Natural killer cell treated with Interleukin-12 subunit alpha and Interleukin-12 subunit beta and Interleukin-15 and Interleukin-18, amount 100 ng/mL, for 72 hours (primary cell): ENCODE measurements at regions not wholly inside any gene's neighbourhood (a gene's known extent, or its start where the extent isn't known, plus 50 kb on each side); places are given as distances from the start of the nearest gene placed in this dataset.

Experiments used
- ATAC-seq, 2 donors: fragments of 150-1000 bp; cut with Tn5 transposase in 1 of 2; sonication (Bioruptor Pico), chemical (Tn5 transposase) in 1 of 2; 2 replicates each; pipeline ENCODE4 v1.10.0; 2021
- DNase-seq: peaks from one replicate; pipeline ENCODE4 v3.0.0; 2022; ENCODE audit warnings: low spot score
- H3K27ac Mint-ChIP-seq, 2 donors: 1 replicate in 1 of 2; 2 replicates in 1 of 2; pipeline ENCODE4 v1.8.0; 2022; ENCODE audit warnings: mixed read lengths in 2 of 2, mild to moderate bottlenecking in 1 of 2, moderate library complexity in 1 of 2
- H3K27me3 Mint-ChIP-seq, 2 donors: 1 replicate in 1 of 2; 2 replicates in 1 of 2; pipeline ENCODE4 v1.8.0; 2022; ENCODE audit warnings: mixed read lengths in 2 of 2
- H3K36me3 Mint-ChIP-seq: one replicate; pipeline ENCODE4 v1.8.0; 2022; ENCODE audit warnings: mixed read lengths
- H3K4me1 Mint-ChIP-seq, 2 donors: 1 replicate in 1 of 2; 2 replicates in 1 of 2; pipeline ENCODE4 v1.8.0; 2022; ENCODE audit warnings: low read depth in 2 of 2, mixed read lengths in 2 of 2, mild to moderate bottlenecking in 1 of 2
- H3K4me3 Mint-ChIP-seq: one replicate; pipeline ENCODE4 v1.8.0; 2022; ENCODE audit warnings: mixed read lengths
- H3K9me3 Mint-ChIP-seq: 2 replicates; pipeline ENCODE4 v1.8.0; 2022; ENCODE audit warnings: mixed read lengths

DNA sequence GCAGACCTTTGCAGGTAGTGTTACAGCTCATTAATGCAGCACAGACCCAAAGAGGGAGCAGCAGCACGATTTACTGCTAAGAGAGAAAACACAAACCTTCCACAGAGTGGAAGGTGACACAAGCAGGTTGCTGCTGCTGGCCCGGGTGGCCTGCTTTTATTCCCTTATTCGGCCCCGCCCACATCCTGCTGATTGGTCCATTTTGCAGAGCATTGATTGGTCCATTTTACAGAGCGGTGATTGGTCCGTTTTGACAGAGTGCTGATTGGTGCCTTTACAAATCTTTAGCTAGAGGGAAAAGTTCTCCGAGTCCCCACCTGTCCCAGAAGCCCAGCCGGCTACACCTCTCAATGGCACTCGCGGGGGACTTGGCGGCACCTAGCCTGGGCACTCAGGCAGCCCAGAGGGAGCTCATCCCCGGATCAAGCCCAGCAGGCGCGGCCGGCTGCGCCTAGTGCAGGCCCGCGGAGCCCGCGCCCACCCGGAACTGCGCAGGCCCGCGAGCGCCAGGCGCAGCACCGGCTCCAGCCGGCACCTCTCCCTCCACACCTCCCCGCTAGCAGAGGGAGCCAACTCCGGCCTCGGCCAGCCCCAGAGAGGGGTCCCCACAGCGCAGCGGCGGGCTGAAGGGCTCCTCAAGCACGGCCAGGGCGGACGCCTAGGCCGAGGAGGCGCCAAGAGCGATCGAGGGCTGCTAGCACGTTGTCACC is 825.6 kb upstream of the HS6ST1 start:
- H3K4me1 Mint-ChIP-seq, result no peaks in the 10 kb centered on the region
- H3K9me3 Mint-ChIP-seq, result peaks cover 5% of the 10 kb centered on the region
- no peak for ATAC-seq
- peaks cover 0 to 2% of the 10 kb centered on the region in 2 donors for H3K27me3 Mint-ChIP-seq
- no peak overlapping the region for H3K27ac Mint-ChIP-seq
- no peak for DNase-seq
- no peaks in the 10 kb centered on the region for H3K36me3 Mint-ChIP-seq
- H3K4me3 Mint-ChIP-seq, result no peak overlapping the region

GRCh38 chr2:129152514-129152913 is 827.0 kb upstream of the RAB6C start:
- H3K4me3 Mint-ChIP-seq, result no peak overlapping the region
- ATAC-seq, result no peak
- H3K4me1 Mint-ChIP-seq, result no peaks in the 10 kb centered on the region
- no peaks in the 10 kb centered on the region for H3K27me3 Mint-ChIP-seq
- no peaks in the 10 kb centered on the region for H3K36me3 Mint-ChIP-seq
- peaks cover 4% of the 10 kb centered on the region for H3K9me3 Mint-ChIP-seq
- H3K27ac Mint-ChIP-seq, result no peak overlapping the region
- no peak for DNase-seq

GRCh38 chr2:129160879-129161278 is 818.6 kb upstream of the RAB6C start:
- ATAC-seq, result no peak
- Mint-ChIP-seq H3K4me1 (no peaks in the 10 kb centered on the region), H3K4me3 (no peak overlapping the region), H3K27me3 (no peaks in the 10 kb centered on the region), H3K9me3 (no peaks in the 10 kb centered on the region), H3K27ac (no peak overlapping the region), H3K36me3 (no peaks in the 10 kb centered on the region)
- no peak for DNase-seq

- no peak for ATAC-seq
- H3K4me1 Mint-ChIP-seq, result no peaks in the 10 kb centered on the region
- no peak overlapping the region for H3K27ac Mint-ChIP-seq
- no peak for DNase-seq
- no peak overlapping the region for H3K4me3 Mint-ChIP-seq
- H3K27me3 Mint-ChIP-seq, result no peaks in the 10 kb centered on the region
- H3K36me3 Mint-ChIP-seq, result no peaks in the 10 kb centered on the region
- no peaks in the 10 kb centered on the region for H3K9me3 Mint-ChIP-seq
These were observed 815.1 kb upstream of the RAB6C start for GRCh38 chr2:129164220-129164949.

- DNase-seq, result no peak
- H3K9me3 Mint-ChIP-seq, result no peaks in the 10 kb centered on the region
- no peaks in the 10 kb centered on the region for H3K4me1 Mint-ChIP-seq
- ATAC-seq, result no peak
- no peak overlapping the region for H3K27ac Mint-ChIP-seq
- H3K36me3 Mint-ChIP-seq, result no peaks in the 10 kb centered on the region
- H3K27me3 Mint-ChIP-seq, result no peaks in the 10 kb centered on the region
- H3K4me3 Mint-ChIP-seq, result no peak overlapping the region
These were observed 814.5 kb upstream of the RAB6C start for GRCh38 chr2:129165006-129165405.

- Mint-ChIP-seq H3K27me3 (no peaks in the 10 kb centered on the region), H3K36me3 (no peaks in the 10 kb centered on the region), H3K4me1 (no peaks in the 10 kb centered on the region), H3K4me3 (no peak overlapping the region), H3K27ac (no peak overlapping the region), H3K9me3 (no peaks in the 10 kb centered on the region)
- ATAC-seq (no peak), DNase-seq (no peak)
These were observed 812.0 kb upstream of the RAB6C start for GRCh38 chr2:129167456-129167855.

DNA sequence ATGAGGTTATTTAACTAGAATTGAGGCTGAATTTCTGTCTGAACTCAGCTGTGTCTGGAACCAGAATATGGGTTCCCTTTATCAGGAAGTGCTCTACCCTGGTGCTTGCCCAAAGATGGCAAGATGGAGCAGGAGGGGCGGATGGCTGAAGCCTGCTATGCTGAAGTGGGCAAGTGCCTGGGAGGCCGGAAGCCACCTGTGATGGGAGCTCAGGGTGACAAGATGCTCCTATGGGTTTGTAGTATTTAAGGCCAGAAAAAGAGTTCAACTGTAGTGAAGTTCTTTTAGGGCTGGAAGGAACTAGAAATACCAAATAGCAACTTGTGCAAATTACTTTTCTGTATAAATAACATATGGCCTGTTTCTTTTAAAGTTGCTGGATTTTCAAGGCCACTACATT is 808.9 kb upstream of the RAB6C start:
- ATAC-seq (no peak), DNase-seq (no peak)
- Mint-ChIP-seq H3K9me3 (no peaks in the 10 kb centered on the region), H3K36me3 (no peaks in the 10 kb centered on the region), H3K27me3 (no peaks in the 10 kb centered on the region), H3K27ac (no peak overlapping the region), H3K4me3 (no peak overlapping the region), H3K4me1 (no peaks in the 10 kb centered on the region)

GRCh38 chr2:129174143-129174542 is 805.3 kb upstream of the RAB6C start:
- ATAC-seq, result no peak

GRCh38 chr2:129175051-129175450 is 804.4 kb upstream of the RAB6C start:
- no peak overlapping the region for H3K27ac Mint-ChIP-seq
- no peak for DNase-seq
- no peaks in the 10 kb centered on the region for H3K36me3 Mint-ChIP-seq
- H3K9me3 Mint-ChIP-seq, result no peaks in the 10 kb centered on the region
- no peak overlapping the region for H3K4me3 Mint-ChIP-seq
- ATAC-seq, result no peak
- no peaks in the 10 kb centered on the region for H3K27me3 Mint-ChIP-seq
- no peaks in the 10 kb centered on the region for H3K4me1 Mint-ChIP-seq

More at GRCh38 chr2:129174143-129174542, 805.3 kb upstream of the RAB6C start:
- Mint-ChIP-seq H3K4me1 (no peaks in the 10 kb centered on the region), H3K4me3 (no peak overlapping the region), H3K9me3 (no peaks in the 10 kb centered on the region), H3K27me3 (no peaks in the 10 kb centered on the region), H3K36me3 (no peaks in the 10 kb centered on the region), H3K27ac (no peak overlapping the region)
- DNase-seq, result no peak

GRCh38 chr2:129176375-129176774 is 803.1 kb upstream of the RAB6C start:
- no peak overlapping the region for H3K4me3 Mint-ChIP-seq
- H3K27me3 Mint-ChIP-seq, result no peaks in the 10 kb centered on the region
- no peaks in the 10 kb centered on the region for H3K4me1 Mint-ChIP-seq
- no peak overlapping the region for H3K27ac Mint-ChIP-seq
- no peak for DNase-seq
- no peak for ATAC-seq
- no peaks in the 10 kb centered on the region for H3K36me3 Mint-ChIP-seq
- no peaks in the 10 kb centered on the region for H3K9me3 Mint-ChIP-seq

- Mint-ChIP-seq H3K36me3 (no peaks in the 10 kb centered on the region), H3K9me3 (no peaks in the 10 kb centered on the region), H3K27me3 (no peaks in the 10 kb centered on the region), H3K27ac (no peak overlapping the region), H3K4me3 (no peak overlapping the region), H3K4me1 (no peaks in the 10 kb centered on the region)
- DNase-seq (no peak), ATAC-seq (peak; percentile 41 to 48)
These were observed 801.1 kb upstream of the RAB6C start for GRCh38 chr2:129178356-129178755.

DNA sequence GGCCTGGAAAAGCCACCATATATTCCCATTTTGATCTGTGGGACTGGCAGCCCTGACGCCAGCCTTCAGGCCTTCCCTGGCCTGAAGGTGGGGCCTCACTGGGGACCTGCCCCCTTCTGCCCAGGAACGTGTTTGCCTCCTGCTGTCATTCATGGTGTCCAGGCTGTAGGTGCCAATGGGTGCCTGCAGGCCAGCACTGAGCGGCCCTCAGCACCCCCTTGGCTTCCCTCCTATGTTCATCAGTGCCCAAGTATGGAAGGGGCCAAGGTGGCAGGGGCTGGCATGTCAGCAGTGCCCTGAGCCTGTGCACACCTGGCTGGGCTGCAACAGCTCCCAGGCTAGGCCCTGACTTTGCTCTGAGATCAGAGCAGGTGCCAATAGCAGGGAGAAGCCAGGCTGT is 800.3 kb upstream of the RAB6C start:
- no peak for DNase-seq
- peak in 1 of 2 donors; percentile 52 for ATAC-seq
- no peaks in the 10 kb centered on the region for H3K36me3 Mint-ChIP-seq
- no peak overlapping the region for H3K27ac Mint-ChIP-seq
- H3K9me3 Mint-ChIP-seq, result no peaks in the 10 kb centered on the region
- no peaks in the 10 kb centered on the region for H3K4me1 Mint-ChIP-seq
- peaks cover 0 to 4% of the 10 kb centered on the region in 2 donors for H3K27me3 Mint-ChIP-seq
- H3K4me3 Mint-ChIP-seq, result no peak overlapping the region

- no peaks in the 10 kb centered on the region for H3K4me1 Mint-ChIP-seq
- ATAC-seq (no peak), DNase-seq (no peak)
- peaks cover 0 to 7% of the 10 kb centered on the region in 2 donors for H3K27me3 Mint-ChIP-seq
- no peak overlapping the region for H3K27ac Mint-ChIP-seq
- no peaks in the 10 kb centered on the region for H3K9me3 Mint-ChIP-seq
- no peaks in the 10 kb centered on the region for H3K36me3 Mint-ChIP-seq
- H3K4me3 Mint-ChIP-seq, result no peak overlapping the region
These were observed 799.2 kb upstream of the RAB6C start for GRCh38 chr2:129180124-129180716.

DNA sequence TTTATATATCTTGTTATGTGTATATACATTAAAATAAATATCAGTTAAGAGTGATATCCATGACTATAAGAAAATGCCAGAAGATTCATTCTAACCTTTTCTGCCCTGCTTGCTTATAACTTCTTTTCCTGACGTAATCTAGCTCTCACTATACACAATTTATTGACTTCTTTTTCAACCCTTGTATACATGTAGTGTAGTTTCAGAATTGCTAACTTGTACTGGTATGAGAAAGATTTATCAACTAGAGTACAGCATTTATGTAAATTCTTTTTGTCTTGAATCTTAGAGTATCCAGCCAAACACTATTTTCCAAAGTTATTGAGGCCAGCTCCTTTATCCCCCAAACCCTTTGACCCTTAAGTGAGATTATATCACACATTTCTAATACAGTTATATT is 798.0 kb upstream of the RAB6C start:
- peaks cover under 1 to 7% of the 10 kb centered on the region in 2 donors for H3K27me3 Mint-ChIP-seq
- no peaks in the 10 kb centered on the region for H3K9me3 Mint-ChIP-seq
- DNase-seq (no peak), ATAC-seq (no peak)
- no peaks in the 10 kb centered on the region for H3K36me3 Mint-ChIP-seq
- H3K27ac Mint-ChIP-seq, result no peak overlapping the region
- no peak overlapping the region for H3K4me3 Mint-ChIP-seq
- H3K4me1 Mint-ChIP-seq, result no peaks in the 10 kb centered on the region
